ENCODE measurements at regions not wholly inside any gene's neighbourhood (a gene's known extent, or its start where the extent isn't known, plus 50 kb on each side); places are given as distances from the start of the nearest gene placed in this dataset.

GRCh38 chr3:176041812-176042211 is 1155.5 kb downstream of the TBL1XR1 start:
- ChIA-PET POLR2A (no interaction called here), CTCF (ENCODE audit: low intra/inter-chr PET ratio) (interaction anchor here (0.5 kb wide), 1 partner anchor 377 kb away, joined by 3 read pairs; no protein-coding TSS in a partner anchor)
- TF ChIP-seq ZFP36 (IDR thresholded peaks at IDR 0.05; ENCODE audit: low read depth, low read length, partially characterized antibody): no peak
- TF ChIP-seq JUNB (CRISPR knock-in tag; conservative IDR thresholded peaks at IDR 0.05): no peak
- TF ChIP-seq HEY1 (CRISPR knock-in tag; IDR thresholded peaks at IDR 0.05; ENCODE audit: borderline replicate concordance): no peak
- TF ChIP-seq TCFL5 (CRISPR knock-in tag; conservative IDR thresholded peaks at IDR 0.05): no peak
- TF ChIP-seq ZNF695 (CRISPR knock-in tag; IDR thresholded peaks at IDR 0.05): no peak
- no peak for TF ChIP-seq DDX20 (tag; IDR thresholded peaks at IDR 0.05; ENCODE audit: low read depth)
- TF ChIP-seq ZNF512 (tag; IDR thresholded peaks at IDR 0.05): no peak
- no peak for TF ChIP-seq SMAD4 (CRISPR knock-in tag; conservative IDR thresholded peaks at IDR 0.05)
- TF ChIP-seq ZSCAN32 (CRISPR knock-in tag; IDR thresholded peaks at IDR 0.05): no peak
- no peak for TF ChIP-seq CLOCK (CRISPR knock-in tag; IDR thresholded peaks at IDR 0.05; ENCODE audit: borderline replicate concordance)
- no peak for TF ChIP-seq FOXA3 (CRISPR knock-in tag; conservative IDR thresholded peaks at IDR 0.05 in 1 of 2, IDR thresholded peaks at IDR 0.05 in 1 of 2)
- no peak for TF ChIP-seq ZC3H4 (CRISPR knock-in tag; IDR thresholded peaks at IDR 0.05; ENCODE audit: borderline replicate concordance)
- TF ChIP-seq KAT2B (IDR thresholded peaks at IDR 0.05; ENCODE audit: low read depth, low read length): no peak
- TF ChIP-seq BDP1 (IDR thresholded peaks at IDR 0.05; ENCODE audit: insufficient read depth, insufficient read length): no peak
- no peak for TF ChIP-seq STAT5A (IDR thresholded peaks at IDR 0.05; ENCODE audit: borderline replicate concordance, low read length)
- TF ChIP-seq CAMTA2 (CRISPR knock-in tag; conservative IDR thresholded peaks at IDR 0.05): no peak
- TF ChIP-seq ZNF224 (CRISPR knock-in tag; IDR thresholded peaks at IDR 0.05): no peak
- TF ChIP-seq RNF219 (CRISPR knock-in tag; IDR thresholded peaks at IDR 0.05): no peak
- TF ChIP-seq IRF2 (CRISPR knock-in tag; IDR thresholded peaks at IDR 0.05): no peak
- Histone ChIP-seq H3K79me2 (ENCODE audit: control insufficient read depth, insufficient read depth, low read length) (no peaks in the 10 kb centered on the region), H2AFZ (ENCODE audit: low read depth, low read length) (no peak overlapping the region), H3K4me1 (replicated peaks in 1 of 2; ENCODE audit: control insufficient read depth in 2 of 2, insufficient read depth in 2 of 2, low read length in 2 of 2) (no peaks in the 10 kb centered on the region), H3K9me3 (replicated peaks; ENCODE audit: control insufficient read depth, insufficient read depth, low read depth, low read length) (no peaks in the 10 kb centered on the region; the same call in 1 of the 2 replicates), H3K9ac (ENCODE audit: insufficient read depth in 1 of 2, low read depth in 2 of 2, low read length in 2 of 2) (no peak overlapping the region), H3K27ac (ENCODE audit: extremely low read depth, low read depth, low read length) (no peak overlapping the region), H3K27me3 (ENCODE audit: control insufficient read depth in 2 of 2, insufficient read depth in 2 of 2, low read length in 2 of 2) (no peaks in the 10 kb centered on the region), H3K4me3 (no peak overlapping the region), H3K9me1 (ENCODE audit: control insufficient read depth, insufficient read depth, low read length) (no peaks in the 10 kb centered on the region), H3K4me2 (ENCODE audit: insufficient read depth, low read length) (no peak overlapping the region), H3K36me3 (ENCODE audit: control insufficient read depth, insufficient read depth, low read length) (no peaks in the 10 kb centered on the region), H4K20me1 (replicated peaks; ENCODE audit: control insufficient read depth, insufficient read depth, low read length) (no peaks in the 10 kb centered on the region)
- no peak for ATAC-seq
- in situ Hi-C loops (cut with MboI): no loop called here
- FAIRE-seq: no peak
- BruUV-seq (replicated peaks): no TSS peak
- WGBS (ENCODE audit: insufficient coverage, low coverage, missing lambda C conversion rate): 0% methylated on average over 2 of the region's 2 CpGs
- intact Hi-C loops (cut with micrococcal nuclease): no loop called here
- no peak for DNase-seq (ENCODE audit: extremely low read depth in 1 of 4, low spot score in 3 of 4)

All from K562 (cell line).